ENCODE measurements at regions not wholly inside any gene's neighbourhood (a gene's known extent, or its start where the extent isn't known, plus 50 kb on each side); places are given as distances from the start of the nearest gene placed in this dataset.

- Histone ChIP-seq H4K20me1 (ENCODE audit: control insufficient read depth, insufficient read depth, insufficient read length) (no peaks in the 10 kb centered on the region), H3K9ac (ENCODE audit: extremely low read depth, insufficient read length, low read length) (no peak overlapping the region), H2AK5ac (ENCODE audit: insufficient read length, low read length) (no peak overlapping the region), H3K9me3 (ENCODE audit: control insufficient read depth, low read depth, low read length) (no peaks in the 10 kb centered on the region), H2AFZ (ENCODE audit: low read length) (no peak overlapping the region), H3K4me1 (ENCODE audit: insufficient read depth, low read length) (no peaks in the 10 kb centered on the region), H3K27ac (ENCODE audit: insufficient read length, low read depth, low read length) (no peak overlapping the region), H3K79me1 (ENCODE audit: insufficient read depth, low read depth, low read length, poor library complexity, severe bottlenecking) (no peaks in the 10 kb centered on the region), H2BK12ac (ENCODE audit: insufficient read length, low read depth, low read length) (no peak overlapping the region), H3K56ac (ENCODE audit: insufficient read length, low read depth, low read length) (no peak overlapping the region), H3K4me2 (ENCODE audit: insufficient read depth, insufficient read length, low read length) (no peak overlapping the region), H2BK20ac (ENCODE audit: low read depth, low read length, poor library complexity, severe bottlenecking) (no peak overlapping the region), H3K79me2 (ENCODE audit: insufficient read depth, low read length) (no peaks in the 10 kb centered on the region), H2BK15ac (ENCODE audit: low read depth, low read length) (no peak overlapping the region), H4K5ac (ENCODE audit: insufficient read length, low read depth, low read length) (no peak overlapping the region), H3K23ac (ENCODE audit: insufficient read length, low read depth, low read length) (no peak overlapping the region), H3K18ac (ENCODE audit: insufficient read length, low read depth, low read length) (no peak overlapping the region), H3K14ac (ENCODE audit: insufficient read depth, low read length) (no peak overlapping the region), H3K23me2 (ENCODE audit: insufficient read length, low read depth, low read length, poor library complexity, severe bottlenecking) (no peaks in the 10 kb centered on the region), H3K27me3 (ENCODE audit: insufficient read depth, low read length) (no peaks in the 10 kb centered on the region), H3K4ac (ENCODE audit: low read depth, low read length) (no peak overlapping the region), H4K91ac (ENCODE audit: insufficient read length, low read depth, low read length) (no peak overlapping the region), H3T11ph (ENCODE audit: low read length) (no peak overlapping the region), H2BK5ac (ENCODE audit: insufficient read length, low read length) (no peak overlapping the region), H2BK120ac (ENCODE audit: low read depth, low read length, poor library complexity, severe bottlenecking) (no peak overlapping the region), H4K8ac (replicated peaks; ENCODE audit: insufficient read length, low read depth, low read length) (no peak overlapping the region)
- WGBS (ENCODE audit: extremely low coverage, insufficient read length, low lambda C conversion rate): no CpG with 5 or more reads among the region's 5 CpGs
- TF ChIP-seq CTCF (conservative IDR thresholded peaks at IDR 0.05): no peak
- H3K4me1 Mint-ChIP-seq: peaks cover 0 to 2% of the 10 kb centered on the region in 2 experiments; a peak in 2 of 4 replicates
- no peaks in the 10 kb centered on the region for H3K27me3 Mint-ChIP-seq (ENCODE audit: low read depth)
- H3K9me3 Mint-ChIP-seq: no peaks in the 10 kb centered on the region
- no peak for DNase-seq
- H3K27ac Mint-ChIP-seq: no peak overlapping the region
- no peaks in the 10 kb centered on the region for H3K36me3 Mint-ChIP-seq (ENCODE audit: insufficient read depth in 1 of 3, low read depth in 3 of 3)
- H3K4me3 Mint-ChIP-seq: no peak overlapping the region
These were observed 58.7 kb upstream of the TMEM106B start for GRCh38 chr7:12152196-12152918.

Data from H9 (cell line).